Panc1 (cell line): ENCODE measurements at regions not wholly inside any gene's neighbourhood (a gene's known extent, or its start where the extent isn't known, plus 50 kb on each side); places are given as distances from the start of the nearest gene placed in this dataset.

Source experiments
- ATAC-seq: fragments of 200-7000 bp; cut with Tn5 transposase; 2 replicates; pipeline ENCODE4 v1.9.1; 2020; ENCODE audit warnings: mild to moderate bottlenecking, moderate library complexity
- BruUV-seq: library from RNA; stranded (reverse); fragments of 400-500 nt; replicated peaks from 2 replicates; lab custom pipeline; 2021; lab: Mats Ljungman, UMichigan
- CTCF ChIA-PET: fragments of 300-600 bp; sonication (Branson Sonifier 250); formaldehyde crosslinking; loops from one replicate; lab custom pipeline; 2022; ENCODE audit warnings: antibody characterized with exemption; lab: Charles Lee
- POLR2A ChIA-PET: fragments of 300-600 bp; sonication (Branson Sonifier 250); formaldehyde crosslinking; loops from one replicate; lab custom pipeline; 2022; ENCODE audit warnings: antibody characterized with exemption; lab: Charles Lee
- DNase-seq: peaks from one replicate; pipeline ENCODE4 v3.0.0-alpha.2; 2010; ENCODE audit warnings: low read depth, low spot score
- H3K27ac ChIP-seq: 2 replicates; pipeline ENCODE4 v1.5.1; 2011; ENCODE audit warnings: mild to moderate bottlenecking, low read length, inconsistent platforms
- H3K27me3 ChIP-seq: fragments of 200-500 bp; sonication (Bioruptor generic); 2 replicates; pipeline ENCODE4 v1.6.0; 2014; ENCODE audit warnings: low read length, inconsistent platforms; ENCODE audit not compliant: control insufficient read depth, insufficient read depth
- H3K36me3 ChIP-seq: fragments of 200-500 bp; sonication (Bioruptor generic); 2 replicates; pipeline ENCODE4 v1.5.1; 2014; ENCODE audit warnings: inconsistent platforms, mild to moderate bottlenecking, low read length, moderate library complexity; ENCODE audit not compliant: control insufficient read depth, insufficient read depth
- H3K4me1 ChIP-seq: 2 replicates; pipeline ENCODE4 v1.5.1; 2011; ENCODE audit warnings: inconsistent platforms, mild to moderate bottlenecking, low read length, moderate library complexity; ENCODE audit not compliant: control insufficient read depth, insufficient read depth
- H3K4me3 ChIP-seq, 2 experiments: 2 replicates each; pipeline ENCODE4 v1.5.1; 2011 to 2012; ENCODE audit warnings: low read depth in 2 of 2, low read length in 2 of 2, mild to moderate bottlenecking in 2 of 2, inconsistent platforms in 1 of 2, moderate library complexity in 1 of 2
- H3K9me3 ChIP-seq: fragments of 200-500 bp; sonication (Bioruptor generic); 2 replicates; pipeline ENCODE4 v1.5.1; 2014; ENCODE audit warnings: low read depth, mild to moderate bottlenecking, inconsistent platforms, low read length, moderate library complexity; ENCODE audit not compliant: control insufficient read depth, insufficient read depth
- CTCF ChIP-seq: fragments of 450-650 bp; IDR thresholded peaks from 2 replicates; pipeline ENCODE4 v1.5.1; 2017; ENCODE audit warnings: mild to moderate bottlenecking
- POLR2AphosphoS5 ChIP-seq: IDR thresholded peaks from 2 replicates; pipeline ENCODE4 v1.6.1; 2012; ENCODE audit warnings: mild to moderate bottlenecking, low read depth, low read length, moderate library complexity
- REST ChIP-seq, 2 experiments: IDR thresholded peaks; 2 replicates each; pipeline ENCODE4 v1.6.1; 2011 to 2012; ENCODE audit warnings: low read depth in 2 of 2, control low read depth in 1 of 2, low read length in 1 of 2, mild to moderate bottlenecking in 1 of 2, moderate library complexity in 1 of 2; ENCODE audit not compliant: insufficient read depth in 1 of 2
- SIN3A ChIP-seq: IDR thresholded peaks from 2 replicates; pipeline ENCODE4 v1.6.1; 2012; ENCODE audit warnings: low read depth, mild to moderate bottlenecking, low read length, moderate library complexity, borderline replicate concordance; ENCODE audit not compliant: insufficient read depth
- TCF7L2 ChIP-seq: IDR thresholded peaks from 2 replicates; pipeline ENCODE4 v1.6.1; 2011; ENCODE audit warnings: mild to moderate bottlenecking, low read depth, low read length, inconsistent platforms
- in situ Hi-C: cut with HindIII; loops from 2 replicates; pipeline ENCODE4 v1.10.0; 2016; ENCODE audit warnings: low sequenced_read_pairs, low pct_unique_long_range_greater_than_20kb
- intact Hi-C: fragments of 100-400 bp; cut with micrococcal nuclease; formaldehyde crosslinking; loops from one replicate; pipeline ENCODE4 v1.10.0; 2022; ENCODE audit not compliant: unreplicated experiment

GRCh38 chr12:97748298-97748697 is 285.7 kb downstream of the RMST start:
- ChIA-PET CTCF (no interaction called here), POLR2A (no interaction called here)
- intact Hi-C loops: no loop called here
- Histone ChIP-seq H3K27me3 (no peaks in the 10 kb centered on the region), H3K27ac (no peak overlapping the region), H3K36me3 (no peaks in the 10 kb centered on the region), H3K4me3 (no peak overlapping the region), H3K4me1 (no peaks in the 10 kb centered on the region), H3K9me3 (no peaks in the 10 kb centered on the region)
- ATAC-seq (no peak), DNase-seq (no peak)
- BruUV-seq: no TSS peak
- in situ Hi-C loops: no loop called here
- no peak for TF ChIP-seq SIN3A
- TF ChIP-seq CTCF: no peak
- no peak for TF ChIP-seq TCF7L2
- no peak for TF ChIP-seq REST (IDR thresholded peaks at IDR 0.05; ENCODE audit: insufficient read depth in 1 of 2, low read depth in 2 of 2, low read length in 1 of 2)
- no peak for TF ChIP-seq POLR2AphosphoS5

- no peaks in the 10 kb centered on the region for H3K9me3 ChIP-seq
- no TSS peak for BruUV-seq
- in situ Hi-C loops: no loop called here
- TF ChIP-seq TCF7L2 (no peak), REST (IDR thresholded peaks at IDR 0.05; ENCODE audit: insufficient read depth in 1 of 2, low read depth in 2 of 2, low read length in 1 of 2) (no peak), POLR2AphosphoS5 (no peak), SIN3A (no peak), CTCF (no peak)
- intact Hi-C loops: no loop called here
- H3K27ac ChIP-seq: no peak overlapping the region
- H3K4me3 ChIP-seq: no peak overlapping the region
- no peaks in the 10 kb centered on the region for H3K4me1 ChIP-seq
- CTCF ChIA-PET: no interaction called here
- DNase-seq: no peak
- no peaks in the 10 kb centered on the region for H3K36me3 ChIP-seq
- POLR2A ChIA-PET: no interaction called here
- ATAC-seq: no peak
- no peaks in the 10 kb centered on the region for H3K27me3 ChIP-seq
These were observed 289.1 kb downstream of the RMST start for GRCh38 chr12:97751704-97752103.
